PC-9 (cell line): ENCODE measurements at regions not wholly inside any gene's neighbourhood (a gene's known extent, or its start where the extent isn't known, plus 50 kb on each side); places are given as distances from the start of the nearest gene placed in this dataset.

Experiments used
- BruUV-seq: library from RNA; stranded (reverse); fragments of 400-500 nt; replicated peaks from 2 replicates; lab custom pipeline; 2021; lab: Mats Ljungman, UMichigan
- CTCF ChIA-PET: fragments of 300-600 bp; sonication (Branson Sonifier 250); formaldehyde crosslinking; loops from one replicate; lab custom pipeline; 2022; ENCODE audit warnings: antibody characterized with exemption; lab: Charles Lee
- POLR2A ChIA-PET: fragments of 300-600 bp; sonication (Branson Sonifier 250); formaldehyde crosslinking; loops from one replicate; lab custom pipeline; 2022; ENCODE audit warnings: antibody characterized with exemption; ENCODE audit not compliant: unreplicated experiment; lab: Charles Lee
- DNase-seq, 2 experiments: peaks; one replicate each; pipeline versions ENCODE4 v3.0.0 to v3.0.0-alpha.2; 2015 to 2022; ENCODE audit warnings: mixed read lengths in 1 of 2
- H2AFZ ChIP-seq: fragments of 200-600 bp; sonication (generic); 2 replicates; pipeline ENCODE4 v1.8.1; 2017; ENCODE audit warnings: antibody characterized with exemption
- H3F3A ChIP-seq: fragments of 200-600 bp; sonication (generic); 2 replicates; pipeline ENCODE4 v1.8.1; 2017; ENCODE audit warnings: antibody characterized with exemption, mild to moderate bottlenecking, low read depth; ENCODE audit not compliant: insufficient read depth
- H3K27ac ChIP-seq: fragments of 200-600 bp; sonication (generic); 2 replicates; pipeline ENCODE4 v1.6.1; 2016; ENCODE audit warnings: mixed run types
- H3K27me3 ChIP-seq: fragments of 200-600 bp; sonication (generic); 2 replicates; pipeline ENCODE4 v1.6.1; 2016; ENCODE audit warnings: low read depth, mixed run types; ENCODE audit not compliant: insufficient read depth
- H3K36me3 ChIP-seq: fragments of 200-600 bp; sonication (generic); 2 replicates; pipeline ENCODE4 v1.6.1; 2016; ENCODE audit warnings: low read depth, mixed run types
- H3K4me1 ChIP-seq: fragments of 200-600 bp; sonication (generic); replicated peaks from 2 replicates; pipeline ENCODE4 v1.6.1; 2016; ENCODE audit warnings: mixed run types; ENCODE audit not compliant: insufficient read depth
- H3K4me2 ChIP-seq: fragments of 200-600 bp; sonication (generic); 2 replicates; pipeline ENCODE4 v1.6.1; 2017; ENCODE audit warnings: mixed run types
- H3K4me3 ChIP-seq: fragments of 200-600 bp; sonication (generic); 2 replicates; pipeline ENCODE4 v1.6.1; 2016; ENCODE audit warnings: mixed run types
- H3K79me2 ChIP-seq: fragments of 200-600 bp; sonication (generic); 2 replicates; pipeline ENCODE4 v1.6.1; 2017; ENCODE audit warnings: low read depth, mixed run types
- H3K9me2 ChIP-seq: fragments of 200-600 bp; sonication (generic); 2 replicates; pipeline ENCODE4 v1.8.1; 2017; ENCODE audit warnings: mild to moderate bottlenecking; ENCODE audit not compliant: insufficient read depth
- H3K9me3 ChIP-seq: fragments of 200-600 bp; sonication (generic); 2 replicates; pipeline ENCODE4 v1.8.1; 2016; ENCODE audit warnings: low read depth; ENCODE audit not compliant: insufficient read depth
- H4K20me1 ChIP-seq: fragments of 200-600 bp; sonication (generic); 2 replicates; pipeline ENCODE4 v1.8.1; 2017; ENCODE audit not compliant: insufficient read depth
- EZH2 ChIP-seq: fragments of 200-600 bp; sonication (generic); IDR thresholded peaks from 2 replicates; pipeline ENCODE4 v1.8.0; 2017; ENCODE audit warnings: antibody characterized with exemption, low read depth
- intact Hi-C: fragments of 100-400 bp; cut with micrococcal nuclease; formaldehyde crosslinking; loops from one replicate; pipeline ENCODE4 v1.10.0; 2022; ENCODE audit not compliant: unreplicated experiment
- TF ChIP-seq, protein P1 (sequence below): fragments of 200-600 bp; sonication (generic); conservative IDR thresholded peaks from 2 replicates; pipeline ENCODE4 v1.6.1; 2017; ENCODE audit warnings: mixed run types, antibody characterized with exemption, mild to moderate bottlenecking, moderate library complexity

- Histone ChIP-seq H3F3A (no peaks in the 10 kb centered on the region), H3K4me2 (no peak overlapping the region), H3K4me3 (no peak overlapping the region), H3K4me1 (peaks cover 7% of the 10 kb centered on the region), H3K36me3 (no peaks in the 10 kb centered on the region), H2AFZ (no peak overlapping the region), H3K9me3 (no peaks in the 10 kb centered on the region), H3K27me3 (no peaks in the 10 kb centered on the region), H3K9me2 (no peaks in the 10 kb centered on the region), H4K20me1 (no peaks in the 10 kb centered on the region), H3K79me2 (no peaks in the 10 kb centered on the region), H3K27ac (no peak overlapping the region)
- ChIA-PET CTCF (no interaction called here), POLR2A (no interaction called here)
- BruUV-seq: no TSS peak
- no peak for TF ChIP-seq EZH2
- TF ChIP-seq, protein P1, sequence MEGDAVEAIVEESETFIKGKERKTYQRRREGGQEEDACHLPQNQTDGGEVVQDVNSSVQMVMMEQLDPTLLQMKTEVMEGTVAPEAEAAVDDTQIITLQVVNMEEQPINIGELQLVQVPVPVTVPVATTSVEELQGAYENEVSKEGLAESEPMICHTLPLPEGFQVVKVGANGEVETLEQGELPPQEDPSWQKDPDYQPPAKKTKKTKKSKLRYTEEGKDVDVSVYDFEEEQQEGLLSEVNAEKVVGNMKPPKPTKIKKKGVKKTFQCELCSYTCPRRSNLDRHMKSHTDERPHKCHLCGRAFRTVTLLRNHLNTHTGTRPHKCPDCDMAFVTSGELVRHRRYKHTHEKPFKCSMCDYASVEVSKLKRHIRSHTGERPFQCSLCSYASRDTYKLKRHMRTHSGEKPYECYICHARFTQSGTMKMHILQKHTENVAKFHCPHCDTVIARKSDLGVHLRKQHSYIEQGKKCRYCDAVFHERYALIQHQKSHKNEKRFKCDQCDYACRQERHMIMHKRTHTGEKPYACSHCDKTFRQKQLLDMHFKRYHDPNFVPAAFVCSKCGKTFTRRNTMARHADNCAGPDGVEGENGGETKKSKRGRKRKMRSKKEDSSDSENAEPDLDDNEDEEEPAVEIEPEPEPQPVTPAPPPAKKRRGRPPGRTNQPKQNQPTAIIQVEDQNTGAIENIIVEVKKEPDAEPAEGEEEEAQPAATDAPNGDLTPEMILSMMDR: no peak
- intact Hi-C loops: no loop called here
- no peak for DNase-seq
Measured at GRCh38 chr6:82693094-82693493, 329.5 kb downstream of the TPBG start.

DNA sequence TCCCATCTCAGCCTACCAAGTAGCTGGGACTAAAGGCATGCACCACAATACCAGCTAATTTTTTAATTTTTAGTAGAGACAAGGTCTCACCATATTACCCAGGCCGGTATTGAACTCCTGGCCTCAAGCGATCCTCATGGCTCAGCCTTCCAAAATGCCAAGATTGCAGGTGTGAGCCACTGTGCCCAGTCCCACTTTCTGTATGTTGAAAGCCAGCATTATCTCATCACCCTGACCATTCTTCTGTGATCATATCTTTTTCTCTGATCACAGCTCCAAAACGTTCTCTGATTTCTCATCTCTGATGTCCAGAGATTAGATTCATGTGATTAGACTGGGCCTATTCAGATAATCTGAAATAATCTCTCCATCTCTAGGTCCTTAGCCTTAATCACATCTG, 337.7 kb downstream of the TPBG start:
- no peak for DNase-seq
- Histone ChIP-seq H3K79me2 (no peaks in the 10 kb centered on the region), H3K4me1 (no peaks in the 10 kb centered on the region), H3K4me3 (no peak overlapping the region), H3K4me2 (no peak overlapping the region), H4K20me1 (no peaks in the 10 kb centered on the region), H3F3A (no peaks in the 10 kb centered on the region), H2AFZ (no peak overlapping the region), H3K9me3 (no peaks in the 10 kb centered on the region), H3K36me3 (no peaks in the 10 kb centered on the region), H3K27ac (no peak overlapping the region), H3K27me3 (no peaks in the 10 kb centered on the region), H3K9me2 (no peaks in the 10 kb centered on the region)
- no TSS peak for BruUV-seq
- ChIA-PET CTCF (no interaction called here), POLR2A (no interaction called here)
- no peak for TF ChIP-seq EZH2
- TF ChIP-seq, protein P1: no peak
- intact Hi-C loops: no loop called here

DNA sequence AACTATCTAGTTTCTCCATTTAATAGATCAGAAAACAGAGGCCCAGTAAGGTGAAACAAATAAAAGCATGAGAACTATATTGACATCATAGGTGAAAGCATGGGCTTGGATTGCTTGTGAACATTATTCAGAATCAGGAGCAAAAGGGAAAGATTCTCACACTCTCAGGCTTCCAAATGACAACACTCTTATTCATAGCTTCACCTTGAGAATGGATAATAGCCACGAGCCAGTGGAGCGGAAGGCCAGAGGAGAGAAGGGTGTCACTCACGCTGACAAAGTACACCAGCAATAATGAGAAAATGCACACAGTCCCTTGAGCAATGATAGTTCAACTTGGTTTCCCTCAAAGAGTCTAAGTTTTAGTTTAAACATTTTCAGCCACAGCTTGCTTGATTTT, 339.0 kb downstream of the TPBG start:
- no peak for TF ChIP-seq EZH2
- TF ChIP-seq, protein P1: no peak
- CTCF ChIA-PET: no interaction called here
- Histone ChIP-seq H3K4me3 (no peak overlapping the region), H4K20me1 (no peaks in the 10 kb centered on the region), H3K9me3 (no peaks in the 10 kb centered on the region), H3K27me3 (no peaks in the 10 kb centered on the region), H3K36me3 (no peaks in the 10 kb centered on the region), H3K27ac (no peak overlapping the region), H3F3A (no peaks in the 10 kb centered on the region), H2AFZ (no peak overlapping the region), H3K9me2 (no peaks in the 10 kb centered on the region), H3K4me1 (no peaks in the 10 kb centered on the region), H3K79me2 (no peaks in the 10 kb centered on the region), H3K4me2 (no peak overlapping the region)
- POLR2A ChIA-PET: no interaction called here
- no peak for DNase-seq
- no TSS peak for BruUV-seq
- intact Hi-C loops: no loop called here
